HepG2 (cell line): ENCODE measurements at regions not wholly inside any gene's neighbourhood (a gene's known extent, or its start where the extent isn't known, plus 50 kb on each side); places are given as distances from the start of the nearest gene placed in this dataset.

Experiments used
- GATAD2A ChIP-seq: IDR thresholded peaks from 2 replicates; pipeline ENCODE4 v1.6.1; 2016
- HMG20A ChIP-seq: IDR thresholded peaks from 2 replicates; pipeline ENCODE4 v1.6.1; 2016; ENCODE audit warnings: borderline replicate concordance
- NKX3-1 ChIP-seq: sonication (generic); formaldehyde crosslinking; IDR thresholded peaks from 2 replicates; pipeline ENCODE4 v1.5.0; 2020; ENCODE audit warnings: missing genetic modification reagents
- ZNF367 ChIP-seq: sonication (generic); formaldehyde crosslinking; IDR thresholded peaks from 2 replicates; pipeline ENCODE4 v1.4.0; 2020; ENCODE audit warnings: missing genetic modification reagents, borderline replicate concordance
- TF ChIP-seq, protein P1 (sequence below), 2 experiments: fragments of 450-650 bp in 1 of 2; sonication (generic) in 1 of 2; formaldehyde crosslinking in 1 of 2; IDR thresholded peaks; 2 replicates each; pipeline versions ENCODE4 v1.6.1 to v1.8.0; 2016 to 2022; ENCODE audit warnings: antibody characterized with exemption in 1 of 2, mild to moderate bottlenecking in 1 of 2, missing genetic modification reagents in 1 of 2
- TF ChIP-seq, protein P2 (sequence below): sonication (generic); formaldehyde crosslinking; conservative IDR thresholded peaks from 2 replicates; pipeline ENCODE4 v1.8.0; 2022; ENCODE audit warnings: missing genetic modification reagents
- TF ChIP-seq, protein P3 (sequence below): sonication (generic); formaldehyde crosslinking; IDR thresholded peaks from 2 replicates; pipeline ENCODE4 v1.5.0; 2020; ENCODE audit warnings: missing genetic modification reagents

DNA sequence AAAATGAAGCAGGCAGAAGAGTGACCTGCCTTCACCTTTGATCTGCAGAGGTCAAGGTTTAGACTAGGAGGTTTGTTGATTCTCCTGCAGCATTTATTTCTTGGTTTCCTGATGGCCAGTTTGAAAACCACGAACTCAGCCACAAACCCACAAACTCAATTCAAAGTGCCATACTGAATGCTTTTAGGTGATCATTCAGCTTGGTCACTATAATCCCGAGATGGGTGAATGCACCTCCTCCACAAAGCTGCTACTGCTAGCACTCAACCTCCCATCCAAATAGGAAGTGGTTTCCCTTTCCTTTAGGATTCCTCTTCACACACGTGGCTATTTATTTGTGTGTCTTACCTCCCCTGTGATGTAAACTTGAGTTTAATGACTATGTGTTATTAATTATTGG, 225.2 kb downstream of the MID1 start (continued):
- TF ChIP-seq, protein P1, sequence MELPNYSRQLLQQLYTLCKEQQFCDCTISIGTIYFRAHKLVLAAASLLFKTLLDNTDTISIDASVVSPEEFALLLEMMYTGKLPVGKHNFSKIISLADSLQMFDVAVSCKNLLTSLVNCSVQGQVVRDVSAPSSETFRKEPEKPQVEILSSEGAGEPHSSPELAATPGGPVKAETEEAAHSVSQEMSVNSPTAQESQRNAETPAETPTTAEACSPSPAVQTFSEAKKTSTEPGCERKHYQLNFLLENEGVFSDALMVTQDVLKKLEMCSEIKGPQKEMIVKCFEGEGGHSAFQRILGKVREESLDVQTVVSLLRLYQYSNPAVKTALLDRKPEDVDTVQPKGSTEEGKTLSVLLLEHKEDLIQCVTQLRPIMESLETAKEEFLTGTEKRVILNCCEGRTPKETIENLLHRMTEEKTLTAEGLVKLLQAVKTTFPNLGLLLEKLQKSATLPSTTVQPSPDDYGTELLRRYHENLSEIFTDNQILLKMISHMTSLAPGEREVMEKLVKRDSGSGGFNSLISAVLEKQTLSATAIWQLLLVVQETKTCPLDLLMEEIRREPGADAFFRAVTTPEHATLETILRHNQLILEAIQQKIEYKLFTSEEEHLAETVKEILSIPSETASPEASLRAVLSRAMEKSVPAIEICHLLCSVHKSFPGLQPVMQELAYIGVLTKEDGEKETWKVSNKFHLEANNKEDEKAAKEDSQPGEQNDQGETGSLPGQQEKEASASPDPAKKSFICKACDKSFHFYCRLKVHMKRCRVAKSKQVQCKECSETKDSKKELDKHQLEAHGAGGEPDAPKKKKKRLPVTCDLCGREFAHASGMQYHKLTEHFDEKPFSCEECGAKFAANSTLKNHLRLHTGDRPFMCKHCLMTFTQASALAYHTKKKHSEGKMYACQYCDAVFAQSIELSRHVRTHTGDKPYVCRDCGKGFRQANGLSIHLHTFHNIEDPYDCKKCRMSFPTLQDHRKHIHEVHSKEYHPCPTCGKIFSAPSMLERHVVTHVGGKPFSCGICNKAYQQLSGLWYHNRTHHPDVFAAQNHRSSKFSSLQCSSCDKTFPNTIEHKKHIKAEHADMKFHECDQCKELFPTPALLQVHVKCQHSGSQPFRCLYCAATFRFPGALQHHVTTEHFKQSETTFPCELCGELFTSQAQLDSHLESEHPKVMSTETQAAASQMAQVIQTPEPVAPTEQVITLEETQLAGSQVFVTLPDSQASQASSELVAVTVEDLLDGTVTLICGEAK (IDR thresholded peaks at IDR 0.05) = no peak
- TF ChIP-seq, protein P1 (CRISPR knock-in tag; IDR thresholded peaks at IDR 0.05) = no peak
- TF ChIP-seq, protein P2, sequence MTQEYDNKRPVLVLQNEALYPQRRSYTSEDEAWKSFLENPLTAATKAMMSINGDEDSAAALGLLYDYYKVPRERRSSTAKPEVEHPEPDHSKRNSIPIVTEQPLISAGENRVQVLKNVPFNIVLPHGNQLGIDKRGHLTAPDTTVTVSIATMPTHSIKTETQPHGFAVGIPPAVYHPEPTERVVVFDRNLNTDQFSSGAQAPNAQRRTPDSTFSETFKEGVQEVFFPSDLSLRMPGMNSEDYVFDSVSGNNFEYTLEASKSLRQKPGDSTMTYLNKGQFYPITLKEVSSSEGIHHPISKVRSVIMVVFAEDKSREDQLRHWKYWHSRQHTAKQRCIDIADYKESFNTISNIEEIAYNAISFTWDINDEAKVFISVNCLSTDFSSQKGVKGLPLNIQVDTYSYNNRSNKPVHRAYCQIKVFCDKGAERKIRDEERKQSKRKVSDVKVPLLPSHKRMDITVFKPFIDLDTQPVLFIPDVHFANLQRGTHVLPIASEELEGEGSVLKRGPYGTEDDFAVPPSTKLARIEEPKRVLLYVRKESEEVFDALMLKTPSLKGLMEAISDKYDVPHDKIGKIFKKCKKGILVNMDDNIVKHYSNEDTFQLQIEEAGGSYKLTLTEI = no peak
- TF ChIP-seq HMG20A (CRISPR knock-in tag) = no peak
- no peak for TF ChIP-seq GATAD2A (CRISPR knock-in tag)
- TF ChIP-seq ZNF367 (CRISPR knock-in tag) = no peak
- TF ChIP-seq, protein P3, sequence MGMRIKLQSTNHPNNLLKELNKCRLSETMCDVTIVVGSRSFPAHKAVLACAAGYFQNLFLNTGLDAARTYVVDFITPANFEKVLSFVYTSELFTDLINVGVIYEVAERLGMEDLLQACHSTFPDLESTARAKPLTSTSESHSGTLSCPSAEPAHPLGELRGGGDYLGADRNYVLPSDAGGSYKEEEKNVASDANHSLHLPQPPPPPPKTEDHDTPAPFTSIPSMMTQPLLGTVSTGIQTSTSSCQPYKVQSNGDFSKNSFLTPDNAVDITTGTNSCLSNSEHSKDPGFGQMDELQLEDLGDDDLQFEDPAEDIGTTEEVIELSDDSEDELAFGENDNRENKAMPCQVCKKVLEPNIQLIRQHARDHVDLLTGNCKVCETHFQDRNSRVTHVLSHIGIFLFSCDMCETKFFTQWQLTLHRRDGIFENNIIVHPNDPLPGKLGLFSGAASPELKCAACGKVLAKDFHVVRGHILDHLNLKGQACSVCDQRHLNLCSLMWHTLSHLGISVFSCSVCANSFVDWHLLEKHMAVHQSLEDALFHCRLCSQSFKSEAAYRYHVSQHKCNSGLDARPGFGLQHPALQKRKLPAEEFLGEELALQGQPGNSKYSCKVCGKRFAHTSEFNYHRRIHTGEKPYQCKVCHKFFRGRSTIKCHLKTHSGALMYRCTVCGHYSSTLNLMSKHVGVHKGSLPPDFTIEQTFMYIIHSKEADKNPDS (CRISPR knock-in tag) = no peak
- no peak for TF ChIP-seq NKX3-1 (CRISPR knock-in tag)
